ENCODE measurements at regions not wholly inside any gene's neighbourhood (a gene's known extent, or its start where the extent isn't known, plus 50 kb on each side); places are given as distances from the start of the nearest gene placed in this dataset.

GRCh38 chr4:162350331-162350730, 186.5 kb upstream of the FSTL5 start:
- Histone ChIP-seq H3K27ac (no peak overlapping the region), H3K36me3 (no peaks in the 10 kb centered on the region), H3K4me3 (no peak overlapping the region), H3K27me3 (no peaks in the 10 kb centered on the region), H3K9me3 (no peaks in the 10 kb centered on the region), H3K4me1 (no peaks in the 10 kb centered on the region)
- intact Hi-C loops (cut with DNase I; ENCODE audit: low total_unique reads) = no loop called here
- DNase-seq = no peak
- no peak for TF ChIP-seq POLR2A (IDR thresholded peaks at IDR 0.05)
- TF ChIP-seq CTCF (IDR thresholded peaks at IDR 0.05) = no peak

GRCh38 chr4:162349395-162349794, 185.6 kb upstream of the FSTL5 start:
- H3K4me1 ChIP-seq = no peaks in the 10 kb centered on the region
- no peak overlapping the region for H3K4me3 ChIP-seq
- TF ChIP-seq CTCF (IDR thresholded peaks at IDR 0.05) = no peak
- no peak for TF ChIP-seq POLR2A (IDR thresholded peaks at IDR 0.05)
- intact Hi-C loops (cut with DNase I; ENCODE audit: low total_unique reads) = no loop called here
- H3K9me3 ChIP-seq = no peaks in the 10 kb centered on the region
- no peaks in the 10 kb centered on the region for H3K36me3 ChIP-seq
- no peak overlapping the region for H3K27ac ChIP-seq
- DNase-seq = no peak
- no peaks in the 10 kb centered on the region for H3K27me3 ChIP-seq

- no peaks in the 10 kb centered on the region for H3K4me1 ChIP-seq
- H3K4me3 ChIP-seq = no peak overlapping the region
- intact Hi-C loops (cut with DNase I; ENCODE audit: low total_unique reads) = no loop called here
- H3K27me3 ChIP-seq = no peaks in the 10 kb centered on the region
- no peak for DNase-seq
- TF ChIP-seq CTCF (IDR thresholded peaks at IDR 0.05) = no peak
- no peak for TF ChIP-seq POLR2A (IDR thresholded peaks at IDR 0.05)
- no peaks in the 10 kb centered on the region for H3K36me3 ChIP-seq
- no peaks in the 10 kb centered on the region for H3K9me3 ChIP-seq
- no peak overlapping the region for H3K27ac ChIP-seq
Measured at GRCh38 chr4:162347842-162348213, 184.0 kb upstream of the FSTL5 start.

- Histone ChIP-seq H3K9me3 (no peaks in the 10 kb centered on the region), H3K27ac (no peak overlapping the region), H3K4me1 (no peaks in the 10 kb centered on the region), H3K27me3 (no peaks in the 10 kb centered on the region), H3K4me3 (no peak overlapping the region), H3K36me3 (no peaks in the 10 kb centered on the region)
- no peak for DNase-seq
- TF ChIP-seq POLR2A (IDR thresholded peaks at IDR 0.05) (no peak), CTCF (IDR thresholded peaks at IDR 0.05) (no peak)
- intact Hi-C loops (cut with DNase I; ENCODE audit: low total_unique reads) = no loop called here
Measured at GRCh38 chr4:162347156-162347841, 183.5 kb upstream of the FSTL5 start.

GRCh38 chr4:162343967-162344366, 180.2 kb upstream of the FSTL5 start:
- H3K4me3 ChIP-seq = no peak overlapping the region
- H3K27me3 ChIP-seq = no peaks in the 10 kb centered on the region
- H3K9me3 ChIP-seq = no peaks in the 10 kb centered on the region
- DNase-seq = no peak
- intact Hi-C loops (cut with DNase I; ENCODE audit: low total_unique reads) = no loop called here
- no peaks in the 10 kb centered on the region for H3K4me1 ChIP-seq
- TF ChIP-seq POLR2A (IDR thresholded peaks at IDR 0.05) = no peak
- TF ChIP-seq CTCF (IDR thresholded peaks at IDR 0.05) = no peak
- no peak overlapping the region for H3K27ac ChIP-seq
- no peaks in the 10 kb centered on the region for H3K36me3 ChIP-seq

All from uterus (tissue), 3 donors.